ENCODE measurements at regions not wholly inside any gene's neighbourhood (a gene's known extent, or its start where the extent isn't known, plus 50 kb on each side); places are given as distances from the start of the nearest gene placed in this dataset.

- TF ChIP-seq CTCF (IDR thresholded peaks at IDR 0.05) (no peak), POLR2A (IDR thresholded peaks at IDR 0.05) (no peak)
Observed at GRCh38 chr16:73768786-73769203, 527.8 kb upstream of the PSMD7 start.

Data from right lobe of liver (tissue), 4 donors.